ENCODE measurements at regions not wholly inside any gene's neighbourhood (a gene's known extent, or its start where the extent isn't known, plus 50 kb on each side); places are given as distances from the start of the nearest gene placed in this dataset.

DNA sequence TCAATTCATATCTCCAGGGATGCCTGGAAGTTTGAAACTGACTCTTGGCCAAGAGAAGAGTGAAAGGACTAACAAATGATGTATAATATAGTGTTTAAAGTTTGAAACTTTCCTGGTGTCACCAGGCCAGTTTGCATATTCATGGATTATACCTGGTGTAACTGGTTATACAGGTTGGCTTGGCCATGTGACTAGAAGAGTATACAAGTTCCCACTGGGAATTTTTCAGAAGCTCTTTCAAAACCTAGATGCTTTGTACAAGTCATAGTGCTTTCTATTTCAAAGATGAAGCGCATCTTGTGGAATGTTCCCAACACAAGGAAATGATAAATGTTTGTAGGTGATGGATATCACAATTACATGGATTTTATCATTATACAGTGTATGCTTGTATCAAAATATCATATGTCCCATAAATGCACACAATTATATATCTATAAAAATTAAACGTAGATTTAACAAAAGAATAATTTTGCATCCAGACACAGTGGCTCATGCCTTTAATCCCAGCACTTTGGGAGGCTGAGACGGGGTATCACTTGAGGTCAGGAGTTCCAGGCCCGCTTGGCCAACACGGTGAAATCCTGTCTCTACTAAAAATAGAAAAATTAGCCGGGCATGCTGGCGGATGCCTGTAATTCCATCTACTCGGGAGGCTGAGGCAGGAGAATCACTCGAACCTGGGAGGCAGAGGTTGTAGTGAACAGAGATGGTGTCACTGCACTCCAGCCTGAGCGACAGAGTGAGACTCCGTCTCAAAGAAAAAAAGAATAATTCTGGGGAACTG is 1420.2 kb downstream of the GRIK2 start:
- TF ChIP-seq TBP (optimal IDR thresholded peaks at IDR 0.05; ENCODE audit: low read depth, low read length) (no peak), ZNF384 (IDR thresholded peaks at IDR 0.05; ENCODE audit: low read depth, low read length) (no peak), NONO (IDR thresholded peaks at IDR 0.05; ENCODE audit: low read depth in 2 of 2, low read length in 1 of 2) (no peak), ZNF274 (IDR thresholded peaks at IDR 0.05; ENCODE audit: borderline replicate concordance, low read depth, low read length) (no peak)
- TF ChIP-seq, protein P1, sequence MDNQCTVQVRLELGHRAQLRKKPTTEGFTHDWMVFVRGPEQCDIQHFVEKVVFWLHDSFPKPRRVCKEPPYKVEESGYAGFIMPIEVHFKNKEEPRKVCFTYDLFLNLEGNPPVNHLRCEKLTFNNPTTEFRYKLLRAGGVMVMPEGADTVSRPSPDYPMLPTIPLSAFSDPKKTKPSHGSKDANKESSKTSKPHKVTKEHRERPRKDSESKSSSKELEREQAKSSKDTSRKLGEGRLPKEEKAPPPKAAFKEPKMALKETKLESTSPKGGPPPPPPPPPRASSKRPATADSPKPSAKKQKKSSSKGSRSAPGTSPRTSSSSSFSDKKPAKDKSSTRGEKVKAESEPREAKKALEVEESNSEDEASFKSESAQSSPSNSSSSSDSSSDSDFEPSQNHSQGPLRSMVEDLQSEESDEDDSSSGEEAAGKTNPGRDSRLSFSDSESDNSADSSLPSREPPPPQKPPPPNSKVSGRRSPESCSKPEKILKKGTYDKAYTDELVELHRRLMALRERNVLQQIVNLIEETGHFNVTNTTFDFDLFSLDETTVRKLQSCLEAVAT (IDR thresholded peaks at IDR 0.05) = no peak
- TF ChIP-seq, protein P2, sequence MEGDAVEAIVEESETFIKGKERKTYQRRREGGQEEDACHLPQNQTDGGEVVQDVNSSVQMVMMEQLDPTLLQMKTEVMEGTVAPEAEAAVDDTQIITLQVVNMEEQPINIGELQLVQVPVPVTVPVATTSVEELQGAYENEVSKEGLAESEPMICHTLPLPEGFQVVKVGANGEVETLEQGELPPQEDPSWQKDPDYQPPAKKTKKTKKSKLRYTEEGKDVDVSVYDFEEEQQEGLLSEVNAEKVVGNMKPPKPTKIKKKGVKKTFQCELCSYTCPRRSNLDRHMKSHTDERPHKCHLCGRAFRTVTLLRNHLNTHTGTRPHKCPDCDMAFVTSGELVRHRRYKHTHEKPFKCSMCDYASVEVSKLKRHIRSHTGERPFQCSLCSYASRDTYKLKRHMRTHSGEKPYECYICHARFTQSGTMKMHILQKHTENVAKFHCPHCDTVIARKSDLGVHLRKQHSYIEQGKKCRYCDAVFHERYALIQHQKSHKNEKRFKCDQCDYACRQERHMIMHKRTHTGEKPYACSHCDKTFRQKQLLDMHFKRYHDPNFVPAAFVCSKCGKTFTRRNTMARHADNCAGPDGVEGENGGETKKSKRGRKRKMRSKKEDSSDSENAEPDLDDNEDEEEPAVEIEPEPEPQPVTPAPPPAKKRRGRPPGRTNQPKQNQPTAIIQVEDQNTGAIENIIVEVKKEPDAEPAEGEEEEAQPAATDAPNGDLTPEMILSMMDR (IDR thresholded peaks at IDR 0.05 in 2 of 3, conservative IDR thresholded peaks at IDR 0.05 in 1 of 3; ENCODE audit: insufficient read depth in 2 of 3, low read depth in 1 of 3, low read length in 3 of 3) = no peak
